PC-9 (cell line): ENCODE measurements at regions not wholly inside any gene's neighbourhood (a gene's known extent, or its start where the extent isn't known, plus 50 kb on each side); places are given as distances from the start of the nearest gene placed in this dataset.

Experiments
- CTCF ChIP-seq: fragments of 200-600 bp; sonication (generic); conservative IDR thresholded peaks from 2 replicates; pipeline ENCODE4 v1.6.1; 2017; ENCODE audit warnings: mixed run types, antibody characterized with exemption, mild to moderate bottlenecking, moderate library complexity
- EZH2 ChIP-seq: fragments of 200-600 bp; sonication (generic); IDR thresholded peaks from 2 replicates; pipeline ENCODE4 v1.8.0; 2017; ENCODE audit warnings: antibody characterized with exemption, low read depth

GRCh38 chr11:15723966-15724365 is 609.2 kb downstream of the INSC start:
- TF ChIP-seq CTCF (no peak), EZH2 (no peak)
